HepG2 (cell line): ENCODE measurements at regions not wholly inside any gene's neighbourhood (a gene's known extent, or its start where the extent isn't known, plus 50 kb on each side); places are given as distances from the start of the nearest gene placed in this dataset.

ENCODE experiments used
- AKAP8 ChIP-seq: sonication (generic); formaldehyde crosslinking; IDR thresholded peaks from 2 replicates; pipeline ENCODE4 v1.5.1; 2020; ENCODE audit warnings: mild to moderate bottlenecking, missing genetic modification reagents
- MYNN ChIP-seq: sonication (generic); formaldehyde crosslinking; IDR thresholded peaks from 2 replicates; pipeline ENCODE4 v1.4.0; 2020; ENCODE audit warnings: mild to moderate bottlenecking, low read depth, missing genetic modification reagents
- SCMH1 ChIP-seq: sonication (generic); formaldehyde crosslinking; IDR thresholded peaks from 2 replicates; pipeline ENCODE4 v1.9.0; 2021; ENCODE audit warnings: missing genetic modification reagents, mild to moderate bottlenecking, borderline replicate concordance
- STAG1 ChIP-seq: sonication (generic); formaldehyde crosslinking; IDR thresholded peaks from 2 replicates; pipeline ENCODE4 v1.4.0; 2020; ENCODE audit warnings: missing genetic modification reagents
- TP53 ChIP-seq: sonication (generic); formaldehyde crosslinking; conservative IDR thresholded peaks from 2 replicates; pipeline ENCODE4 v1.4.0; 2020; ENCODE audit warnings: missing genetic modification reagents
- ZFP36 ChIP-seq: fragments of 150-350 bp; IDR thresholded peaks from 2 replicates; pipeline ENCODE4 v1.6.1; 2018; ENCODE audit warnings: borderline replicate concordance, low read length, low read depth; ENCODE audit not compliant: partially characterized antibody
- ZKSCAN5 ChIP-seq: sonication (generic); formaldehyde crosslinking; IDR thresholded peaks from 2 replicates; pipeline ENCODE4 v1.5.1; 2020; ENCODE audit warnings: mild to moderate bottlenecking, missing genetic modification reagents
- ZMYM2 ChIP-seq: sonication (generic); formaldehyde crosslinking; IDR thresholded peaks from 2 replicates; pipeline ENCODE4 v1.8.0; 2022; ENCODE audit warnings: mild to moderate bottlenecking, missing genetic modification reagents
- ZNF264 ChIP-seq: sonication (generic); formaldehyde crosslinking; IDR thresholded peaks from 2 replicates; pipeline ENCODE4 v1.4.0; 2020; ENCODE audit warnings: missing genetic modification reagents
- ZNF549 ChIP-seq: sonication (generic); formaldehyde crosslinking; IDR thresholded peaks from 2 replicates; pipeline ENCODE4 v1.5.0; 2020; ENCODE audit warnings: missing genetic modification reagents
- ZNF567 ChIP-seq: sonication (generic); formaldehyde crosslinking; IDR thresholded peaks from 2 replicates; pipeline ENCODE4 v1.8.1; 2023; ENCODE audit warnings: mild to moderate bottlenecking, missing genetic modification reagents, borderline replicate concordance
- ZNF615 ChIP-seq: sonication (generic); formaldehyde crosslinking; IDR thresholded peaks from 2 replicates; pipeline ENCODE4 v1.5.0; 2020; ENCODE audit warnings: mild to moderate bottlenecking, missing genetic modification reagents, borderline replicate concordance
- TF ChIP-seq, protein P1 (sequence below): sonication (generic); formaldehyde crosslinking; IDR thresholded peaks from 2 replicates; pipeline ENCODE4 v1.9.0; 2021; ENCODE audit warnings: mild to moderate bottlenecking, missing genetic modification reagents
- TF ChIP-seq, protein P2 (sequence below): sonication (generic); formaldehyde crosslinking; IDR thresholded peaks from 2 replicates; pipeline ENCODE4 v1.4.0; 2020; ENCODE audit warnings: mild to moderate bottlenecking, low read depth, missing genetic modification reagents
- TF ChIP-seq, protein P3 (sequence below): sonication (generic); formaldehyde crosslinking; IDR thresholded peaks from 2 replicates; pipeline ENCODE4 v1.8.0; 2022; ENCODE audit warnings: missing genetic modification reagents, mild to moderate bottlenecking, borderline replicate concordance
- TF ChIP-seq, protein P4 (sequence below): sonication (generic); formaldehyde crosslinking; IDR thresholded peaks from 2 replicates; pipeline ENCODE4 v1.5.1; 2020; ENCODE audit warnings: mild to moderate bottlenecking, moderate library complexity, missing genetic modification reagents
- TF ChIP-seq, protein P5 (sequence below): sonication (generic); formaldehyde crosslinking; IDR thresholded peaks from 2 replicates; pipeline ENCODE4 v1.8.0; 2022; ENCODE audit warnings: mild to moderate bottlenecking, missing genetic modification reagents

DNA sequence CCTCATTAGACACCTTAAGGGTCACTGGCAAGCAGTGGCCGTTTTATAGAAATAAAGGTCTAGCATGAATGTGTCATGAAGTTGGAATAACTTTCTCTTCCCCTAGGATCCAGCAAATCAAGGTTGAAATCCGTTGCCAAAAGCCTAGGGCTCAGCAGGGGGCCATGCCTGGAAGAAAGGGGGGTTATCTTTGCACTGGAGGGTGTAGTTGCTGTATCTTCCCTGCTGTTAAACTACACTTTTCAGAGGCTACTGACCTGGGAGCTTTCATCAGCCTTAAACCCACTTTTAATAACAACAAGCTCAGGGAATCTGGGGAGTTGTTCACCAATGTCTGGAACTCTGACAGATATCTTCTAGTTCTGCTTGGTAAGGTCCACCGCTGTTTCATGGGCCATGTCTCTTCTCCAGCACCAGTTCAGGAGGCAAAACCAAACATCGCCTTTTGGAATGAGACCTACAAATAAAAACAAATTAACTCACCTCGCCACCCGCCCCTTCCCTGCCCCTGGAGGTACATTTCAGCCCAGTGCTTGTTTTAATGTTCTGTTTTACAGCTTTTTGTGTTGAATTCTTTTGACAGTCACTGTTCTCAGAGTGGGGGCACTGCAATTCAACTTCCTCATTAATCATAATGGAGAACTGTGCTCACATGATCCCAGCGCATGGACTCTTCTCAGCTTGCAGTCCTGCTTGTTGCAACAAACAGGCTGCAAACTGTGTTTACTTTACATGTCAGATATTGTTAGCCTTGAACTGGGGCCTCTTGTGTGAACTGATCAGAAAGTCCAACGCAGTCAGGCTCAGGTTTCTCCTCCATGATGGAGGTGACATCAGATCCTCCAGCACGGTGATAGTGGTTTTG, 508.7 kb downstream of the KCNJ2 start (continued):
- TF ChIP-seq, protein P1, sequence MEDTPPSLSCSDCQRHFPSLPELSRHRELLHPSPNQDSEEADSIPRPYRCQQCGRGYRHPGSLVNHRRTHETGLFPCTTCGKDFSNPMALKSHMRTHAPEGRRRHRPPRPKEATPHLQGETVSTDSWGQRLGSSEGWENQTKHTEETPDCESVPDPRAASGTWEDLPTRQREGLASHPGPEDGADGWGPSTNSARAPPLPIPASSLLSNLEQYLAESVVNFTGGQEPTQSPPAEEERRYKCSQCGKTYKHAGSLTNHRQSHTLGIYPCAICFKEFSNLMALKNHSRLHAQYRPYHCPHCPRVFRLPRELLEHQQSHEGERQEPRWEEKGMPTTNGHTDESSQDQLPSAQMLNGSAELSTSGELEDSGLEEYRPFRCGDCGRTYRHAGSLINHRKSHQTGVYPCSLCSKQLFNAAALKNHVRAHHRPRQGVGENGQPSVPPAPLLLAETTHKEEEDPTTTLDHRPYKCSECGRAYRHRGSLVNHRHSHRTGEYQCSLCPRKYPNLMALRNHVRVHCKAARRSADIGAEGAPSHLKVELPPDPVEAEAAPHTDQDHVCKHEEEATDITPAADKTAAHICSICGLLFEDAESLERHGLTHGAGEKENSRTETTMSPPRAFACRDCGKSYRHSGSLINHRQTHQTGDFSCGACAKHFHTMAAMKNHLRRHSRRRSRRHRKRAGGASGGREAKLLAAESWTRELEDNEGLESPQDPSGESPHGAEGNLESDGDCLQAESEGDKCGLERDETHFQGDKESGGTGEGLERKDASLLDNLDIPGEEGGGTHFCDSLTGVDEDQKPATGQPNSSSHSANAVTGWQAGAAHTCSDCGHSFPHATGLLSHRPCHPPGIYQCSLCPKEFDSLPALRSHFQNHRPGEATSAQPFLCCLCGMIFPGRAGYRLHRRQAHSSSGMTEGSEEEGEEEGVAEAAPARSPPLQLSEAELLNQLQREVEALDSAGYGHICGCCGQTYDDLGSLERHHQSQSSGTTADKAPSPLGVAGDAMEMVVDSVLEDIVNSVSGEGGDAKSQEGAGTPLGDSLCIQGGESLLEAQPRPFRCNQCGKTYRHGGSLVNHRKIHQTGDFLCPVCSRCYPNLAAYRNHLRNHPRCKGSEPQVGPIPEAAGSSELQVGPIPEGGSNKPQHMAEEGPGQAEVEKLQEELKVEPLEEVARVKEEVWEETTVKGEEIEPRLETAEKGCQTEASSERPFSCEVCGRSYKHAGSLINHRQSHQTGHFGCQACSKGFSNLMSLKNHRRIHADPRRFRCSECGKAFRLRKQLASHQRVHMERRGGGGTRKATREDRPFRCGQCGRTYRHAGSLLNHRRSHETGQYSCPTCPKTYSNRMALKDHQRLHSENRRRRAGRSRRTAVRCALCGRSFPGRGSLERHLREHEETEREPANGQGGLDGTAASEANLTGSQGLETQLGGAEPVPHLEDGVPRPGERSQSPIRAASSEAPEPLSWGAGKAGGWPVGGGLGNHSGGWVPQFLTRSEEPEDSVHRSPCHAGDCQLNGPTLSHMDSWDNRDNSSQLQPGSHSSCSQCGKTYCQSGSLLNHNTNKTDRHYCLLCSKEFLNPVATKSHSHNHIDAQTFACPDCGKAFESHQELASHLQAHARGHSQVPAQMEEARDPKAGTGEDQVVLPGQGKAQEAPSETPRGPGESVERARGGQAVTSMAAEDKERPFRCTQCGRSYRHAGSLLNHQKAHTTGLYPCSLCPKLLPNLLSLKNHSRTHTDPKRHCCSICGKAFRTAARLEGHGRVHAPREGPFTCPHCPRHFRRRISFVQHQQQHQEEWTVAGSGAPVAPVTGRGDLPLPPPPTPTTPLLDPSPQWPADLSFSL, result 0 out of 2 replicates have a peak, but pooled peaks have one; percentile 36
- TF ChIP-seq, protein P2, sequence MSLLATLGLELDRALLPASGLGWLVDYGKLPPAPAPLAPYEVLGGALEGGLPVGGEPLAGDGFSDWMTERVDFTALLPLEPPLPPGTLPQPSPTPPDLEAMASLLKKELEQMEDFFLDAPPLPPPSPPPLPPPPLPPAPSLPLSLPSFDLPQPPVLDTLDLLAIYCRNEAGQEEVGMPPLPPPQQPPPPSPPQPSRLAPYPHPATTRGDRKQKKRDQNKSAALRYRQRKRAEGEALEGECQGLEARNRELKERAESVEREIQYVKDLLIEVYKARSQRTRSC, result no peak
- no peak for TF ChIP-seq AKAP8 (CRISPR knock-in tag)
- no peak for TF ChIP-seq ZMYM2
- peak; percentile 57; the same call in 1 of the 2 replicates for TF ChIP-seq ZNF567 (CRISPR knock-in tag)
- TF ChIP-seq ZNF549 (CRISPR knock-in tag), result no peak
- peak; percentile 90 for TF ChIP-seq ZKSCAN5 (CRISPR knock-in tag)
- no peak for TF ChIP-seq ZNF615 (CRISPR knock-in tag)
- TF ChIP-seq, protein P3, sequence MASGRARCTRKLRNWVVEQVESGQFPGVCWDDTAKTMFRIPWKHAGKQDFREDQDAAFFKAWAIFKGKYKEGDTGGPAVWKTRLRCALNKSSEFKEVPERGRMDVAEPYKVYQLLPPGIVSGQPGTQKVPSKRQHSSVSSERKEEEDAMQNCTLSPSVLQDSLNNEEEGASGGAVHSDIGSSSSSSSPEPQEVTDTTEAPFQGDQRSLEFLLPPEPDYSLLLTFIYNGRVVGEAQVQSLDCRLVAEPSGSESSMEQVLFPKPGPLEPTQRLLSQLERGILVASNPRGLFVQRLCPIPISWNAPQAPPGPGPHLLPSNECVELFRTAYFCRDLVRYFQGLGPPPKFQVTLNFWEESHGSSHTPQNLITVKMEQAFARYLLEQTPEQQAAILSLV (CRISPR knock-in tag), result no peak
- TF ChIP-seq, protein P4, sequence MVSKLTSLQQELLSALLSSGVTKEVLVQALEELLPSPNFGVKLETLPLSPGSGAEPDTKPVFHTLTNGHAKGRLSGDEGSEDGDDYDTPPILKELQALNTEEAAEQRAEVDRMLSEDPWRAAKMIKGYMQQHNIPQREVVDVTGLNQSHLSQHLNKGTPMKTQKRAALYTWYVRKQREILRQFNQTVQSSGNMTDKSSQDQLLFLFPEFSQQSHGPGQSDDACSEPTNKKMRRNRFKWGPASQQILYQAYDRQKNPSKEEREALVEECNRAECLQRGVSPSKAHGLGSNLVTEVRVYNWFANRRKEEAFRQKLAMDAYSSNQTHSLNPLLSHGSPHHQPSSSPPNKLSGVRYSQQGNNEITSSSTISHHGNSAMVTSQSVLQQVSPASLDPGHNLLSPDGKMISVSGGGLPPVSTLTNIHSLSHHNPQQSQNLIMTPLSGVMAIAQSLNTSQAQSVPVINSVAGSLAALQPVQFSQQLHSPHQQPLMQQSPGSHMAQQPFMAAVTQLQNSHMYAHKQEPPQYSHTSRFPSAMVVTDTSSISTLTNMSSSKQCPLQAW (CRISPR knock-in tag), result peak; percentile 81
- TF ChIP-seq, protein P5, sequence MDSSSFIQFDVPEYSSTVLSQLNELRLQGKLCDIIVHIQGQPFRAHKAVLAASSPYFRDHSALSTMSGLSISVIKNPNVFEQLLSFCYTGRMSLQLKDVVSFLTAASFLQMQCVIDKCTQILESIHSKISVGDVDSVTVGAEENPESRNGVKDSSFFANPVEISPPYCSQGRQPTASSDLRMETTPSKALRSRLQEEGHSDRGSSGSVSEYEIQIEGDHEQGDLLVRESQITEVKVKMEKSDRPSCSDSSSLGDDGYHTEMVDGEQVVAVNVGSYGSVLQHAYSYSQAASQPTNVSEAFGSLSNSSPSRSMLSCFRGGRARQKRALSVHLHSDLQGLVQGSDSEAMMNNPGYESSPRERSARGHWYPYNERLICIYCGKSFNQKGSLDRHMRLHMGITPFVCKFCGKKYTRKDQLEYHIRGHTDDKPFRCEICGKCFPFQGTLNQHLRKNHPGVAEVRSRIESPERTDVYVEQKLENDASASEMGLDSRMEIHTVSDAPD, result no peak
- no peak for TF ChIP-seq ZFP36
- no peak for TF ChIP-seq TP53
- TF ChIP-seq SCMH1 (CRISPR knock-in tag), result no peak
- TF ChIP-seq ZNF264, result peak; percentile 36; the same call in 1 of the 2 replicates
- no peak for TF ChIP-seq MYNN (CRISPR knock-in tag)
- TF ChIP-seq STAG1, result no peak
